ENCODE measurements at regions not wholly inside any gene's neighbourhood (a gene's known extent, or its start where the extent isn't known, plus 50 kb on each side); places are given as distances from the start of the nearest gene placed in this dataset.

DNA sequence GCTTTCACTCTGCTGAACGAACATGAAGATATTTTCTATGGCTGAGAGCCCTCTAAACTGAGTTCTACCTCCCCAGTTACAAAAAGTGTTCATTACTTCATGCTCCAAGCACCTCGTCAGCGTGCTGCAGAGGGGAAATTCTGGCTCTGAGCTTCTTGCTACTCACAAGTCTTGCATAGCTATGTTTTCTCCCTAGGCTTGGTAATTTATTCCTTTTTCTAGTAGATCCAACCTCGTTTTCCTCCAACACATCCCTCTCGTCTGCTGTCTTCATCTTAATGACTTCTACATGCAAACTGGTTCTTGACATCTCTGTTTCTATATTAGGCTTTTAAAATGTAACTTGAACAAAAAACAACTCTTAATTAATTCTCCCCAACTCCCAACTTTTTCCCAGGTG is 1034.5 kb downstream of the REEP3 start (continued):
- TF ChIP-seq, protein P1, sequence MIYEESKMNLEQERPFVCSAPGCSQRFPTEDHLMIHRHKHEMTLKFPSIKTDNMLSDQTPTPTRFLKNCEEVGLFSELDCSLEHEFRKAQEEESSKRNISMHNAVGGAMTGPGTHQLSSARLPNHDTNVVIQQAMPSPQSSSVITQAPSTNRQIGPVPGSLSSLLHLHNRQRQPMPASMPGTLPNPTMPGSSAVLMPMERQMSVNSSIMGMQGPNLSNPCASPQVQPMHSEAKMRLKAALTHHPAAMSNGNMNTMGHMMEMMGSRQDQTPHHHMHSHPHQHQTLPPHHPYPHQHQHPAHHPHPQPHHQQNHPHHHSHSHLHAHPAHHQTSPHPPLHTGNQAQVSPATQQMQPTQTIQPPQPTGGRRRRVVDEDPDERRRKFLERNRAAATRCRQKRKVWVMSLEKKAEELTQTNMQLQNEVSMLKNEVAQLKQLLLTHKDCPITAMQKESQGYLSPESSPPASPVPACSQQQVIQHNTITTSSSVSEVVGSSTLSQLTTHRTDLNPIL (CRISPR knock-in tag; IDR thresholded peaks at IDR 0.05; ENCODE audit: low read depth) = no peak

GRCh38 chr10:64558094-64558835 is 1037.1 kb downstream of the REEP3 start:
- no peak for TF ChIP-seq ZNF70 (CRISPR knock-in tag; IDR thresholded peaks at IDR 0.05)
- no peak for TF ChIP-seq TOX (CRISPR knock-in tag; IDR thresholded peaks at IDR 0.05; ENCODE audit: borderline replicate concordance)
- TF ChIP-seq ZNF565 (CRISPR knock-in tag; conservative IDR thresholded peaks at IDR 0.05; ENCODE audit: low read depth) = no peak
- no peak for TF ChIP-seq RARB (CRISPR knock-in tag; IDR thresholded peaks at IDR 0.05)
- TF ChIP-seq, protein P1 (CRISPR knock-in tag; IDR thresholded peaks at IDR 0.05; ENCODE audit: low read depth) = no peak
- ATAC-seq = no peak

GRCh38 chr10:64571056-64571455 is 1049.9 kb downstream of the REEP3 start:
- no peak for TF ChIP-seq ARNTL (CRISPR knock-in tag; IDR thresholded peaks at IDR 0.05; ENCODE audit: borderline replicate concordance, low read depth)
- TF ChIP-seq ISL1 (CRISPR knock-in tag; IDR thresholded peaks at IDR 0.05) = no peak
- TF ChIP-seq CSRNP3 (CRISPR knock-in tag; IDR thresholded peaks at IDR 0.05) = no peak
- TF ChIP-seq, protein P2, sequence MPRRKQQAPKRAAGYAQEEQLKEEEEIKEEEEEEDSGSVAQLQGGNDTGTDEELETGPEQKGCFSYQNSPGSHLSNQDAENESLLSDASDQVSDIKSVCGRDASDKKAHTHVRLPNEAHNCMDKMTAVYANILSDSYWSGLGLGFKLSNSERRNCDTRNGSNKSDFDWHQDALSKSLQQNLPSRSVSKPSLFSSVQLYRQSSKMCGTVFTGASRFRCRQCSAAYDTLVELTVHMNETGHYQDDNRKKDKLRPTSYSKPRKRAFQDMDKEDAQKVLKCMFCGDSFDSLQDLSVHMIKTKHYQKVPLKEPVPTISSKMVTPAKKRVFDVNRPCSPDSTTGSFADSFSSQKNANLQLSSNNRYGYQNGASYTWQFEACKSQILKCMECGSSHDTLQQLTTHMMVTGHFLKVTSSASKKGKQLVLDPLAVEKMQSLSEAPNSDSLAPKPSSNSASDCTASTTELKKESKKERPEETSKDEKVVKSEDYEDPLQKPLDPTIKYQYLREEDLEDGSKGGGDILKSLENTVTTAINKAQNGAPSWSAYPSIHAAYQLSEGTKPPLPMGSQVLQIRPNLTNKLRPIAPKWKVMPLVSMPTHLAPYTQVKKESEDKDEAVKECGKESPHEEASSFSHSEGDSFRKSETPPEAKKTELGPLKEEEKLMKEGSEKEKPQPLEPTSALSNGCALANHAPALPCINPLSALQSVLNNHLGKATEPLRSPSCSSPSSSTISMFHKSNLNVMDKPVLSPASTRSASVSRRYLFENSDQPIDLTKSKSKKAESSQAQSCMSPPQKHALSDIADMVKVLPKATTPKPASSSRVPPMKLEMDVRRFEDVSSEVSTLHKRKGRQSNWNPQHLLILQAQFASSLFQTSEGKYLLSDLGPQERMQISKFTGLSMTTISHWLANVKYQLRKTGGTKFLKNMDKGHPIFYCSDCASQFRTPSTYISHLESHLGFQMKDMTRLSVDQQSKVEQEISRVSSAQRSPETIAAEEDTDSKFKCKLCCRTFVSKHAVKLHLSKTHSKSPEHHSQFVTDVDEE (CRISPR knock-in tag; IDR thresholded peaks at IDR 0.05) = no peak
- ATAC-seq = no peak

DNA sequence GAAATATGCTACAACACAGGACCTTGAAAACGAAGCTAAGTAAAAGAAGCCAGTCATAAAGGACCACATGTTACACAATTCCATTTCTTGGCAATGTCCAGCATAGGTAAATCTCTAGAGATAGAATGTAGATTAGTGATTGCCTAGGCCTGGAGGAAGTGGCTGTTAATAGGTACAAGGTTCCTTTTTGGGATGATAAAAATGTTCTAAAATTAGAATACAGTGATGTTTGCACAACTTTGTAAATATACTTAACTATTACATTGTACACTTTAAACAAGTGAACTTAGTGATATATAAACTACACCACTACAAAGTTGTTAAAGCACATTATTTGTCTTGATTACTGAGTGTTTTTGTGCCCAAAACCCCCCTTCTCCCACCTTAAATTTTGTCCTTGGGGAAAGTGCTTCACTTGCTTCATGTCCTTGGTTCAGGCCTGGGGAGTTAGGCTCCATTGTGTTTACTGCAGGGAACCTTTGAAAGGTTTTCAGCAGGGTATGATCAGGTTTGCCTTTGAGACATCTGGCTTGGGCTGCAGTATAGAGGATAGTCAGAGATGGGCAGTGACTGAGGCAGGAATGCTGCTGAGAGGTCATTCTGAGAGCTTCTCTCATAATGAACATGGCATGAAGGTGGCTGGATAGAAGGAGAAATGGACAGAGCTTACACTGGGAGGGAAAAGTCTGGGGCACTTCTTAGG is 1052.6 kb downstream of the REEP3 start:
- no peak; the same call in 2 of the 3 replicates for ATAC-seq
- TF ChIP-seq RARB (CRISPR knock-in tag; IDR thresholded peaks at IDR 0.05) (no peak), CSDC2 (CRISPR knock-in tag; IDR thresholded peaks at IDR 0.05) (no peak), OSR1 (CRISPR knock-in tag; IDR thresholded peaks at IDR 0.05) (no peak), ARNTL (CRISPR knock-in tag; IDR thresholded peaks at IDR 0.05; ENCODE audit: borderline replicate concordance, low read depth) (no peak), ZNF565 (CRISPR knock-in tag; conservative IDR thresholded peaks at IDR 0.05; ENCODE audit: low read depth) (no peak), BACH2 (CRISPR knock-in tag; IDR thresholded peaks at IDR 0.05; ENCODE audit: borderline replicate concordance) (no peak), ZNF8 (CRISPR knock-in tag; IDR thresholded peaks at IDR 0.05) (no peak), ESRRG (CRISPR knock-in tag; IDR thresholded peaks at IDR 0.05) (no peak), ZFP30 (CRISPR knock-in tag; IDR thresholded peaks at IDR 0.05) (no peak), ZNF70 (CRISPR knock-in tag; IDR thresholded peaks at IDR 0.05) (no peak), PPARA (CRISPR knock-in tag; IDR thresholded peaks at IDR 0.05; ENCODE audit: borderline replicate concordance) (no peak)
- TF ChIP-seq, protein P1 (CRISPR knock-in tag; IDR thresholded peaks at IDR 0.05; ENCODE audit: low read depth) = no peak
- TF ChIP-seq, protein P2 (CRISPR knock-in tag; IDR thresholded peaks at IDR 0.05) = no peak
